GM12872 (cell line): ENCODE measurements at regions not wholly inside any gene's neighbourhood (a gene's known extent, or its start where the extent isn't known, plus 50 kb on each side); places are given as distances from the start of the nearest gene placed in this dataset.

ENCODE experiments used
- CTCF ChIP-seq: IDR thresholded peaks from 3 replicates; pipeline ENCODE4 v1.5.1; 2011; ENCODE audit warnings: low read depth, mild to moderate bottlenecking, low read length, moderate library complexity; ENCODE audit not compliant: insufficient read depth

- no peak for TF ChIP-seq CTCF
These were observed 659.0 kb downstream of the NTRK3 start for GRCh38 chr15:87597346-87598052.

- TF ChIP-seq CTCF: no peak
These were observed 665.0 kb downstream of the NTRK3 start for GRCh38 chr15:87591582-87591981.

- no peak for TF ChIP-seq CTCF
These were observed 665.5 kb downstream of the NTRK3 start for GRCh38 chr15:87591042-87591441.

- no peak for TF ChIP-seq CTCF
These were observed 667.4 kb downstream of the NTRK3 start for GRCh38 chr15:87589134-87589533.

- TF ChIP-seq CTCF: no peak
These were observed 674.4 kb downstream of the NTRK3 start for GRCh38 chr15:87582169-87582568.

GRCh38 chr15:87579537-87579936, 677.0 kb downstream of the NTRK3 start:
- no peak for TF ChIP-seq CTCF

GRCh38 chr15:87578776-87579175, 677.8 kb downstream of the NTRK3 start:
- no peak for TF ChIP-seq CTCF

GRCh38 chr15:87577336-87577735, 679.2 kb downstream of the NTRK3 start:
- TF ChIP-seq CTCF: no peak
